ENCODE measurements at regions not wholly inside any gene's neighbourhood (a gene's known extent, or its start where the extent isn't known, plus 50 kb on each side); places are given as distances from the start of the nearest gene placed in this dataset.

- DNase-seq: no peak
These were observed 251.2 kb upstream of the PMEPA1 start for GRCh38 chr20:57960803-57961575.

- no peak for DNase-seq
These were observed 249.8 kb upstream of the PMEPA1 start for GRCh38 chr20:57959589-57959988.

GRCh38 chr20:57959018-57959417 is 249.2 kb upstream of the PMEPA1 start:
- DNase-seq: no peak

- no peak for DNase-seq
These were observed 248.2 kb upstream of the PMEPA1 start for GRCh38 chr20:57958050-57958420.

GRCh38 chr20:57957411-57958049 is 247.7 kb upstream of the PMEPA1 start:
- no peak for DNase-seq

- DNase-seq: no peak
These were observed 243.8 kb upstream of the PMEPA1 start for GRCh38 chr20:57953638-57954037.

- no peak for DNase-seq
These were observed 242.3 kb upstream of the PMEPA1 start for GRCh38 chr20:57952136-57952535.

- no peak for DNase-seq
These were observed 241.7 kb upstream of the PMEPA1 start for GRCh38 chr20:57951549-57951948.

GRCh38 chr20:57950764-57951485 is 241.1 kb upstream of the PMEPA1 start:
- DNase-seq: no peak

GRCh38 chr20:57948180-57948955 is 238.6 kb upstream of the PMEPA1 start:
- no peak for DNase-seq

- no peak for DNase-seq
These were observed 237.8 kb upstream of the PMEPA1 start for GRCh38 chr20:57947421-57948179.

- DNase-seq: no peak
These were observed 236.9 kb upstream of the PMEPA1 start for GRCh38 chr20:57946559-57947315.

GRCh38 chr20:57944988-57945387 is 235.2 kb upstream of the PMEPA1 start:
- DNase-seq: no peak

GRCh38 chr20:57943950-57944349 is 234.1 kb upstream of the PMEPA1 start:
- DNase-seq: no peak

GRCh38 chr20:57943291-57943690 is 233.5 kb upstream of the PMEPA1 start:
- DNase-seq: no peak

GRCh38 chr20:57941604-57942381 is 232.0 kb upstream of the PMEPA1 start:
- no peak for DNase-seq

GRCh38 chr20:57940868-57941522 is 231.2 kb upstream of the PMEPA1 start:
- DNase-seq: no peak

GRCh38 chr20:57940376-57940775 is 230.6 kb upstream of the PMEPA1 start:
- DNase-seq: no peak

- DNase-seq: no peak
These were observed 229.7 kb upstream of the PMEPA1 start for GRCh38 chr20:57939499-57939898.
